Liver (tissue), 8 donors: ENCODE measurements at regions not wholly inside any gene's neighbourhood (a gene's known extent, or its start where the extent isn't known, plus 50 kb on each side); places are given as distances from the start of the nearest gene placed in this dataset.
A peak's percentile ranks its signal among the peaks of the same experiment; 100 is the strongest.

Experiments used
- DNase-seq: peaks from one replicate; pipeline ENCODE4 v3.0.0-alpha.2; 2017; ENCODE audit warnings: low spot score
- H3K27ac ChIP-seq, 2 donors: one replicate each; pipeline ENCODE4 v1.7.0; 2013; ENCODE audit warnings: inconsistent platforms in 2 of 2, low read length in 2 of 2, control low read depth in 1 of 2, low read depth in 1 of 2, mild to moderate bottlenecking in 1 of 2
- H3K27me3 ChIP-seq, 4 donors: one replicate each; pipeline versions ENCODE4 v1.6.1 to v1.7.0; 2013; ENCODE audit warnings: low read length in 3 of 4, inconsistent platforms in 1 of 4, mild to moderate bottlenecking in 1 of 4, moderate library complexity in 1 of 4; ENCODE audit not compliant: control insufficient read depth in 4 of 4, insufficient read depth in 4 of 4
- H3K36me3 ChIP-seq, 4 donors: one replicate each; pipeline versions ENCODE4 v1.6.1 to v1.7.0; 2013; ENCODE audit warnings: low read length in 3 of 4, mild to moderate bottlenecking in 3 of 4, low read depth in 1 of 4, moderate library complexity in 1 of 4; ENCODE audit not compliant: control insufficient read depth in 4 of 4, insufficient read depth in 3 of 4
- H3K4me1 ChIP-seq, 4 donors: one replicate each; pipeline versions ENCODE4 v1.6.1 to v1.7.0; 2013; ENCODE audit warnings: low read length in 3 of 4, mild to moderate bottlenecking in 3 of 4, moderate library complexity in 1 of 4; ENCODE audit not compliant: control insufficient read depth in 4 of 4, insufficient read depth in 4 of 4
- H3K4me3 ChIP-seq, 3 donors: one replicate each; pipeline versions ENCODE4 v1.6.1 to v1.7.0; 2013; ENCODE audit warnings: low read length in 3 of 3, control low read depth in 1 of 3, low read depth in 1 of 3, mild to moderate bottlenecking in 1 of 3
- H3K9ac ChIP-seq, 2 donors: one replicate each; pipeline ENCODE4 v1.7.0; 2013; ENCODE audit warnings: low read length in 2 of 2, mild to moderate bottlenecking in 2 of 2, moderate library complexity in 2 of 2, control low read depth in 1 of 2, low read depth in 1 of 2
- H3K9me3 ChIP-seq, 4 donors: one replicate each; pipeline versions ENCODE4 v1.6.1 to v1.7.0; 2013; ENCODE audit warnings: low read length in 3 of 4; ENCODE audit not compliant: control insufficient read depth in 4 of 4
- CTCF ChIP-seq: fragments of 150-350 bp; IDR thresholded peaks from 2 replicates; pipeline ENCODE4 v1.5.1; 2017; ENCODE audit warnings: improper control_type of control experiment, low read depth, low read length; ENCODE audit not compliant: missing input control
- EGR1 ChIP-seq, 2 donors: IDR thresholded peaks; 2 replicates each; pipeline ENCODE4 v1.6.1; 2016 to 2018; ENCODE audit warnings: antibody characterized with exemption in 2 of 2, low read depth in 2 of 2
- FOXA1 ChIP-seq: IDR thresholded peaks from 2 replicates; pipeline ENCODE4 v1.6.1; 2016; ENCODE audit warnings: antibody characterized with exemption
- FOXA2 ChIP-seq: IDR thresholded peaks from 2 replicates; pipeline ENCODE4 v1.6.1; 2016; ENCODE audit warnings: antibody characterized with exemption
- GABPA ChIP-seq, 2 donors: IDR thresholded peaks in 1 of 2; conservative IDR thresholded peaks in 1 of 2; 2 replicates each; pipeline ENCODE4 v1.6.1; 2016; ENCODE audit warnings: antibody characterized with exemption in 2 of 2, mild to moderate bottlenecking in 1 of 2, moderate library complexity in 1 of 2
- HNF4A ChIP-seq, 2 donors: conservative IDR thresholded peaks; 2 replicates each; pipeline ENCODE4 v1.6.1; 2016; ENCODE audit warnings: antibody characterized with exemption in 2 of 2, mild to moderate bottlenecking in 2 of 2
- HNF4G ChIP-seq: IDR thresholded peaks from 2 replicates; pipeline ENCODE4 v1.6.1; 2016; ENCODE audit warnings: antibody characterized with exemption
- JUND ChIP-seq, 2 donors: IDR thresholded peaks; 2 replicates each; pipeline ENCODE4 v1.6.1; 2016; ENCODE audit warnings: antibody characterized with exemption in 2 of 2
- NR2F2 ChIP-seq: IDR thresholded peaks from 2 replicates; pipeline ENCODE4 v1.6.1; 2016; ENCODE audit warnings: antibody characterized with exemption
- RAD21 ChIP-seq, 2 donors: IDR thresholded peaks; 2 replicates each; pipeline ENCODE4 v1.6.1; 2016; ENCODE audit warnings: antibody characterized with exemption in 2 of 2, mild to moderate bottlenecking in 2 of 2
- SP1 ChIP-seq: IDR thresholded peaks from 2 replicates; pipeline ENCODE4 v1.6.1; 2018; ENCODE audit warnings: antibody characterized with exemption, mild to moderate bottlenecking
- TAF1 ChIP-seq: conservative IDR thresholded peaks from 2 replicates; pipeline ENCODE4 v1.6.1; 2016; ENCODE audit warnings: antibody characterized with exemption, mild to moderate bottlenecking
- YY1 ChIP-seq: IDR thresholded peaks from 2 replicates; pipeline ENCODE4 v1.6.1; 2016; ENCODE audit warnings: antibody characterized with exemption, mild to moderate bottlenecking
- WGBS: extraction: QIAGEN DNeasy Blood & Tissue Kit; methylation state at CpG from one replicate; pipeline ENCODE4 v1.1.7; 2013; 5-methylcytosine and 5-hydroxymethylcytosine counted together
- TF ChIP-seq, protein P1 (sequence below): IDR thresholded peaks from 2 replicates; pipeline ENCODE4 v1.6.1; 2016; ENCODE audit warnings: antibody characterized with exemption
- TF ChIP-seq, protein P2 (sequence below): IDR thresholded peaks from 2 replicates; pipeline ENCODE4 v1.6.1; 2016; ENCODE audit warnings: antibody characterized with exemption
- TF ChIP-seq, protein P3 (sequence below): IDR thresholded peaks from 2 replicates; pipeline ENCODE4 v1.6.1; 2016; ENCODE audit warnings: antibody characterized with exemption, mild to moderate bottlenecking
- TF ChIP-seq, protein P4 (sequence below): IDR thresholded peaks from 2 replicates; pipeline ENCODE4 v1.6.1; 2016; ENCODE audit warnings: antibody characterized with exemption
- donor health status: healthy.
- donor health status: healthy.
- donor health status: healthy.
- donor health status: healthy.
- donor health status: healthy.

GRCh38 chr6:44054721-44055559 is 72.3 kb downstream of the MRPL14 start (continued):
- TF ChIP-seq, protein P1, sequence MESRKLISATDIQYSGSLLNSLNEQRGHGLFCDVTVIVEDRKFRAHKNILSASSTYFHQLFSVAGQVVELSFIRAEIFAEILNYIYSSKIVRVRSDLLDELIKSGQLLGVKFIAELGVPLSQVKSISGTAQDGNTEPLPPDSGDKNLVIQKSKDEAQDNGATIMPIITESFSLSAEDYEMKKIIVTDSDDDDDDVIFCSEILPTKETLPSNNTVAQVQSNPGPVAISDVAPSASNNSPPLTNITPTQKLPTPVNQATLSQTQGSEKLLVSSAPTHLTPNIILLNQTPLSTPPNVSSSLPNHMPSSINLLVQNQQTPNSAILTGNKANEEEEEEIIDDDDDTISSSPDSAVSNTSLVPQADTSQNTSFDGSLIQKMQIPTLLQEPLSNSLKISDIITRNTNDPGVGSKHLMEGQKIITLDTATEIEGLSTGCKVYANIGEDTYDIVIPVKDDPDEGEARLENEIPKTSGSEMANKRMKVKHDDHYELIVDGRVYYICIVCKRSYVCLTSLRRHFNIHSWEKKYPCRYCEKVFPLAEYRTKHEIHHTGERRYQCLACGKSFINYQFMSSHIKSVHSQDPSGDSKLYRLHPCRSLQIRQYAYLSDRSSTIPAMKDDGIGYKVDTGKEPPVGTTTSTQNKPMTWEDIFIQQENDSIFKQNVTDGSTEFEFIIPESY: no peak
- TF ChIP-seq YY1 (no peak), EGR1 (IDR thresholded peaks at IDR 0.05; ENCODE audit: low read depth in 2 of 2) (no peak), NR2F2 (no peak)

DNA sequence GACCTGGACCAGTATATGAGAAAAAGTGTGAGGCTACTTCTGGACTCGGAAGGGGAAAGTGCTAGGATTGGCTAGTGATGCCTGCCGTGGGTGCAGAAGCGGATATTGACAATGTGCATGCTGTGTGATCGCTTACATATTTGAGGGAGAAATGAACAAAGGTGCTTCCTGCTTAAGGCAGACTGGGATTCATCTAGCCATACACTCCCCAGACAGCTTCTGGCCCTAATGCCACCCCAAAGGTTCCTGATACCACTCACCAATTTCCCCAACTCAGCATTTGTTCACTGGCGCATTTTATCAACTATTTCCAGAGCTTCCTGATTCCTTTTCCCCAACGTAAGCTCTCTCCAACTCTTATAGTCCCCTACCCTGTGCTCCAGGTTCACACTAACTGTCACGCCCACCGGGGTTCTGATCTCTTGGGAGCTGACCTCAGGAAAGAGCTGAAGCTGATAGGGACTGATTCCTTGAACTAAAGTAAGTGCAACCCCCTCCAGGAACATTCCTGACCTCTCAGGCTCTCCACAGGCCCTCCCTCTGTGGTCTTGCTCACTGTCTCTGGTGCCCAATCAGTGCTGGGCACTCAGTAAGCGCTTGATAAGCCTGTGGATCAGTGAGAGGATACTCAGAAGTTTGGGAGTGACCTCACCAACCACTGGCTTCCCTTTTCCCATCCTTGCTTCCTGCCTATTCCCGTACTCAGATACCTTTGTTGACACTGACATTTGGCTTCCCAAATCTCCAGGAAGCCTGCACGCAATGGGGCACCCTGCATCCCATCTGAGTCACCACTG is 73.3 kb downstream of the MRPL14 start:
- no peaks in the 10 kb centered on the region for H3K36me3 ChIP-seq
- no peak overlapping the region for H3K9ac ChIP-seq
- no peaks in the 10 kb centered on the region for H3K27me3 ChIP-seq
- no peaks in the 10 kb centered on the region for H3K9me3 ChIP-seq
- peak overlapping the region; percentile 18 to 26 for H3K27ac ChIP-seq
- no peak overlapping the region for H3K4me3 ChIP-seq
- WGBS: 81% methylated on average over 11 of the region's 11 CpGs
- no peak for DNase-seq
- TF ChIP-seq EGR1 (IDR thresholded peaks at IDR 0.05; ENCODE audit: low read depth in 2 of 2): no peak
- TF ChIP-seq NR2F2: peak; percentile 95
- H3K4me1 ChIP-seq: peaks cover 0 to 2% (median under 1%) of the 10 kb centered on the region in 4 donors

- Histone ChIP-seq H3K27me3 (no peaks in the 10 kb centered on the region), H3K9ac (no peak overlapping the region), H3K27ac (peak overlapping the region; percentile 3 to 19), H3K4me1 (peaks cover 0 to 2% (median 0%) of the 10 kb centered on the region in 4 donors), H3K4me3 (no peak overlapping the region), H3K36me3 (no peaks in the 10 kb centered on the region), H3K9me3 (no peaks in the 10 kb centered on the region)
- WGBS: 89% methylated on average over 6 of the region's 6 CpGs
- no peak for DNase-seq
- TF ChIP-seq, protein P2, sequence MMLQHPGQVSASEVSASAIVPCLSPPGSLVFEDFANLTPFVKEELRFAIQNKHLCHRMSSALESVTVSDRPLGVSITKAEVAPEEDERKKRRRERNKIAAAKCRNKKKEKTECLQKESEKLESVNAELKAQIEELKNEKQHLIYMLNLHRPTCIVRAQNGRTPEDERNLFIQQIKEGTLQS: no peak
- TF ChIP-seq, protein P1: no peak
- TF ChIP-seq JUND (IDR thresholded peaks at IDR 0.05) (no peak), CTCF (no peak), HNF4G (no peak), RAD21 (IDR thresholded peaks at IDR 0.05) (no peak), HNF4A (conservative IDR thresholded peaks at IDR 0.05) (no peak), GABPA (IDR thresholded peaks at IDR 0.05 in 1 of 2, conservative IDR thresholded peaks at IDR 0.05 in 1 of 2) (no peak), EGR1 (IDR thresholded peaks at IDR 0.05; ENCODE audit: low read depth in 2 of 2) (no peak), YY1 (no peak), FOXA2 (no peak), TAF1 (no peak), NR2F2 (no peak), FOXA1 (no peak), SP1 (no peak)
- TF ChIP-seq, protein P3, sequence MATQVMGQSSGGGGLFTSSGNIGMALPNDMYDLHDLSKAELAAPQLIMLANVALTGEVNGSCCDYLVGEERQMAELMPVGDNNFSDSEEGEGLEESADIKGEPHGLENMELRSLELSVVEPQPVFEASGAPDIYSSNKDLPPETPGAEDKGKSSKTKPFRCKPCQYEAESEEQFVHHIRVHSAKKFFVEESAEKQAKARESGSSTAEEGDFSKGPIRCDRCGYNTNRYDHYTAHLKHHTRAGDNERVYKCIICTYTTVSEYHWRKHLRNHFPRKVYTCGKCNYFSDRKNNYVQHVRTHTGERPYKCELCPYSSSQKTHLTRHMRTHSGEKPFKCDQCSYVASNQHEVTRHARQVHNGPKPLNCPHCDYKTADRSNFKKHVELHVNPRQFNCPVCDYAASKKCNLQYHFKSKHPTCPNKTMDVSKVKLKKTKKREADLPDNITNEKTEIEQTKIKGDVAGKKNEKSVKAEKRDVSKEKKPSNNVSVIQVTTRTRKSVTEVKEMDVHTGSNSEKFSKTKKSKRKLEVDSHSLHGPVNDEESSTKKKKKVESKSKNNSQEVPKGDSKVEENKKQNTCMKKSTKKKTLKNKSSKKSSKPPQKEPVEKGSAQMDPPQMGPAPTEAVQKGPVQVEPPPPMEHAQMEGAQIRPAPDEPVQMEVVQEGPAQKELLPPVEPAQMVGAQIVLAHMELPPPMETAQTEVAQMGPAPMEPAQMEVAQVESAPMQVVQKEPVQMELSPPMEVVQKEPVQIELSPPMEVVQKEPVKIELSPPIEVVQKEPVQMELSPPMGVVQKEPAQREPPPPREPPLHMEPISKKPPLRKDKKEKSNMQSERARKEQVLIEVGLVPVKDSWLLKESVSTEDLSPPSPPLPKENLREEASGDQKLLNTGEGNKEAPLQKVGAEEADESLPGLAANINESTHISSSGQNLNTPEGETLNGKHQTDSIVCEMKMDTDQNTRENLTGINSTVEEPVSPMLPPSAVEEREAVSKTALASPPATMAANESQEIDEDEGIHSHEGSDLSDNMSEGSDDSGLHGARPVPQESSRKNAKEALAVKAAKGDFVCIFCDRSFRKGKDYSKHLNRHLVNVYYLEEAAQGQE: no peak
- TF ChIP-seq, protein P4, sequence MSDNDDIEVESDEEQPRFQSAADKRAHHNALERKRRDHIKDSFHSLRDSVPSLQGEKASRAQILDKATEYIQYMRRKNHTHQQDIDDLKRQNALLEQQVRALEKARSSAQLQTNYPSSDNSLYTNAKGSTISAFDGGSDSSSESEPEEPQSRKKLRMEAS: no peak
Observed at GRCh38 chr6:44053106-44053756, 74.0 kb downstream of the MRPL14 start.
